ENCODE measurements at regions not wholly inside any gene's neighbourhood (a gene's known extent, or its start where the extent isn't known, plus 50 kb on each side); places are given as distances from the start of the nearest gene placed in this dataset.

DNA sequence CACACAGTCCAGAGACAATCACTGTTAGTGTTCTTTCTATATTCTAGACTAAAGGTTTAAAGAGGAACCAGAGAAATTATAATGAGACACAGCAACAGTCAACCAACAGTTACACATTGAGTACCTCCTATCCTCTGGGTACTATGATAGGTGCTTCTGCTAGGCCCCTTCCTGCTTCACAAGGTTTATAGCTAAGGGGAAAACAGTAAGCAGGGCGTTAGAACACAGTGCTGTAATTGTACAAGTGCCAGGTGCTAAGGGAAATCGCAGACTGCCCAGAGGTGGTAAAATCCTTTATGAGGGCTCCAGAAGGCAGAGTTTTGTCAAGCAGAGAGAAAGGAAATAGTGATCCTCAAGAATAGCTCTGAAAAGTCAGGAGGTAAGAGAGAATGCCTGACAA lies 297.2 kb upstream of the FAT3 start:
- Histone ChIP-seq H3K4me2 (replicated peaks; ENCODE audit: extremely low read depth, low read length, poor library complexity, severe bottlenecking) (no peak overlapping the region), H2AFZ (ENCODE audit: insufficient read depth, low read depth, low read length, poor library complexity, severe bottlenecking) (no peak overlapping the region), H3K9me3 (replicated peaks in 1 of 2; ENCODE audit: control insufficient read depth in 1 of 2, insufficient read depth in 1 of 2, low read length in 2 of 2) (peaks cover 4 to 6% of the 10 kb centered on the region in 2 donors), H3K27me3 (ENCODE audit: control insufficient read depth in 2 of 2, insufficient read depth in 2 of 2, low read length in 2 of 2) (no peaks in the 10 kb centered on the region), H3K4me1 (ENCODE audit: control insufficient read depth in 1 of 2, insufficient read depth in 2 of 2, low read length in 2 of 2) (no peaks in the 10 kb centered on the region), H3K27ac (ENCODE audit: low read depth in 1 of 2, low read length in 2 of 2) (no peak overlapping the region), H3K4me3 (replicated peaks in 1 of 3; ENCODE audit: low read depth in 2 of 3, low read length in 3 of 3) (no peak overlapping the region), H3K79me2 (ENCODE audit: insufficient read depth, low read length) (no peaks in the 10 kb centered on the region), H3K36me3 (replicated peaks in 1 of 2; ENCODE audit: control insufficient read depth in 1 of 2, insufficient read depth in 2 of 2, low read length in 2 of 2) (no peaks in the 10 kb centered on the region), H4K20me1 (ENCODE audit: insufficient read depth, low read length) (no peaks in the 10 kb centered on the region), H3K9ac (ENCODE audit: insufficient read depth, low read length, poor library complexity, severe bottlenecking) (no peak overlapping the region)
- H3K4me1 Mint-ChIP-seq, result no peaks in the 10 kb centered on the region
- TF ChIP-seq CTCF (IDR thresholded peaks at IDR 0.05), result no peak
- WGBS (ENCODE audit: insufficient coverage), result 44% methylated on average over 2 of the region's 2 CpGs
- H3K27me3 Mint-ChIP-seq (ENCODE audit: low read depth in 3 of 3), result no peaks in the 10 kb centered on the region
- intact Hi-C loops (cut with micrococcal nuclease), result no loop called here
- no peak overlapping the region for H3K27ac Mint-ChIP-seq
- H3K36me3 Mint-ChIP-seq, result no peaks in the 10 kb centered on the region
- no peak overlapping the region for H3K4me3 Mint-ChIP-seq
- H3K9me3 Mint-ChIP-seq, result peaks cover 3 to 19% (median 5%) of the 10 kb centered on the region in 7 donors
- DNase-seq, result no peak

DNA sequence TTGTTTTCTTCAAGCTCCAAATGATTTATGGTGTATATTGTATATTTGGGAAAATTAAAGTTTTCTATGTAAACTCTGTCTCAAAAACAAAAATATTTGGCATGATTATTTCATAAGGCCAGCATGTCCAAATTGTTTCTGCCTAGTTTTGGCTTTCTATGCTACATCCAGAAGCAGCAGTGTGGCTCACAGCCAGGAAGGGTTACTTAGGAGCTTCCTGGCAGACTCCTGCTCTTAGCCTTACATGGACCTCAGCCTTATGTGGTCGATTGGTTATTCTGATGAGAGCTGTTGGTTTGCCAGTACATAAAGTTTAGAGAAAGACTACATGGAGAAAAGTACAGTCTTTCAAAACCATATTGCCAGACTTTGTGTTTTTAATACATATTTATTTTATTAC lies 297.7 kb upstream of the FAT3 start:
- H3K27me3 ChIP-seq (ENCODE audit: control insufficient read depth in 2 of 2, insufficient read depth in 2 of 2, low read length in 2 of 2), result no peaks in the 10 kb centered on the region
- no peak for TF ChIP-seq CTCF (IDR thresholded peaks at IDR 0.05)
- no peak overlapping the region for H3K9ac ChIP-seq (ENCODE audit: insufficient read depth, low read length, poor library complexity, severe bottlenecking)
- no peaks in the 10 kb centered on the region for H3K4me1 Mint-ChIP-seq
- H3K79me2 ChIP-seq (ENCODE audit: insufficient read depth, low read length), result no peaks in the 10 kb centered on the region
- no peaks in the 10 kb centered on the region for H3K27me3 Mint-ChIP-seq (ENCODE audit: low read depth in 3 of 3)
- no peaks in the 10 kb centered on the region for H3K4me1 ChIP-seq (ENCODE audit: control insufficient read depth in 1 of 2, insufficient read depth in 2 of 2, low read length in 2 of 2)
- no peak overlapping the region for H3K4me3 Mint-ChIP-seq
- H3K36me3 Mint-ChIP-seq, result no peaks in the 10 kb centered on the region
- H3K27ac ChIP-seq (ENCODE audit: low read depth in 1 of 2, low read length in 2 of 2), result no peak overlapping the region
- H2AFZ ChIP-seq (ENCODE audit: insufficient read depth, low read depth, low read length, poor library complexity, severe bottlenecking), result no peak overlapping the region
- WGBS (ENCODE audit: insufficient coverage), result no CpG with 5 or more reads among the region's 1 CpG
- no peaks in the 10 kb centered on the region for H3K36me3 ChIP-seq (replicated peaks in 1 of 2; ENCODE audit: control insufficient read depth in 1 of 2, insufficient read depth in 2 of 2, low read length in 2 of 2)
- no peaks in the 10 kb centered on the region for H4K20me1 ChIP-seq (ENCODE audit: insufficient read depth, low read length)
- no peak overlapping the region for H3K4me2 ChIP-seq (replicated peaks; ENCODE audit: extremely low read depth, low read length, poor library complexity, severe bottlenecking)
- no peak for DNase-seq
- H3K4me3 ChIP-seq (replicated peaks in 1 of 3; ENCODE audit: low read depth in 2 of 3, low read length in 3 of 3), result no peak overlapping the region
- H3K9me3 Mint-ChIP-seq, result peaks cover under 1 to 15% (median 3%) of the 10 kb centered on the region in 7 donors
- intact Hi-C loops (cut with micrococcal nuclease), result no loop called here
- H3K9me3 ChIP-seq (replicated peaks in 1 of 2; ENCODE audit: control insufficient read depth in 1 of 2, insufficient read depth in 1 of 2, low read length in 2 of 2), result peaks cover 1 to 3% of the 10 kb centered on the region in 2 donors
- no peak overlapping the region for H3K27ac Mint-ChIP-seq

Measured in CD14-positive monocyte (primary cell).